B cell (primary cell): ENCODE measurements at regions not wholly inside any gene's neighbourhood (a gene's known extent, or its start where the extent isn't known, plus 50 kb on each side); places are given as distances from the start of the nearest gene placed in this dataset.

Source experiments
- ATAC-seq: fragments of 200-7000 bp; cut with Tn5 transposase; one replicate; pipeline ENCODE4 v1.10.0; 2021; ENCODE audit warnings: low read depth, mild to moderate bottlenecking, moderate number of reproducible peaks, moderate library complexity
- CTCF ChIA-PET: fragments of 350-600 bp; sonication (Branson Sonifier 250); formaldehyde crosslinking; loops from one replicate; lab custom pipeline; 2021; ENCODE audit warnings: antibody characterized with exemption, inconsistent platforms; lab: Charles Lee
- POLR2A ChIA-PET: fragments of 350-600 bp; sonication (Branson Sonifier 250); formaldehyde crosslinking; loops from one replicate; lab custom pipeline; 2021; ENCODE audit warnings: antibody characterized with exemption; lab: Charles Lee
- DNase-seq: peaks from one replicate; pipeline ENCODE4 v3.0.0; 2013
- H2AFZ ChIP-seq: 2 replicates; pipeline ENCODE4 v1.6.1; 2012; ENCODE audit warnings: mild to moderate bottlenecking, low read depth, low read length; ENCODE audit not compliant: insufficient read depth, poor library complexity, severe bottlenecking
- H3K27ac ChIP-seq, 2 donors: 1 replicate in 1 of 2; 2 replicates in 1 of 2; pipeline ENCODE4 v1.5.1; 2012 to 2013; ENCODE audit warnings: low read length in 2 of 2, mild to moderate bottlenecking in 2 of 2, moderate library complexity in 1 of 2
- H3K27me3 ChIP-seq, 4 experiments: fragments of 200-600 bp in 1 of 4; sonication (generic) in 1 of 4; replicated peaks in 1 of 4; 1 replicate in 2 of 4; 2 replicates in 2 of 4; pipeline versions ENCODE4 v1.6.1 to v1.7.0; 2013 to 2016; ENCODE audit warnings: low read length in 3 of 4, mild to moderate bottlenecking in 2 of 4, mixed read lengths in 1 of 4, moderate library complexity in 1 of 4; ENCODE audit not compliant: insufficient read depth in 4 of 4, control insufficient read depth in 3 of 4; ENCODE audit errors: control extremely low read depth in 1 of 4
- H3K36me3 ChIP-seq, 2 experiments: replicated peaks in 1 of 2; 1 replicate in 1 of 2; 2 replicates in 1 of 2; pipeline versions ENCODE4 v1.6.1 to v1.7.1; 2013; ENCODE audit warnings: low read length in 1 of 2; ENCODE audit not compliant: insufficient read depth in 2 of 2, control insufficient read depth in 1 of 2; ENCODE audit errors: control extremely low read depth in 1 of 2, extremely low read depth in 1 of 2
- H3K4me1 ChIP-seq, 2 donors: fragments of 200-600 bp in 1 of 2; sonication (generic) in 1 of 2; 1 replicate in 1 of 2; 2 replicates in 1 of 2; pipeline versions ENCODE4 v1.5.1 to v1.6.1; 2013 to 2017; ENCODE audit warnings: low read length in 2 of 2; ENCODE audit not compliant: control insufficient read depth in 2 of 2, insufficient read depth in 2 of 2
- H3K4me2 ChIP-seq: replicated peaks from 2 replicates; pipeline ENCODE3; 2012; ENCODE audit warnings: mild to moderate bottlenecking, low read depth, low read length; ENCODE audit not compliant: poor library complexity, severe bottlenecking
- H3K4me3 ChIP-seq, 5 experiments: fragments of 200-600 bp in 1 of 5; sonication (generic) in 1 of 5; 1 replicate in 3 of 5; 2 replicates in 2 of 5; pipeline versions ENCODE4 v1.5.1 to v1.7.0; 2011 to 2016; ENCODE audit warnings: low read length in 4 of 5, mild to moderate bottlenecking in 4 of 5, low read depth in 2 of 5, control low read depth in 1 of 5, moderate library complexity in 1 of 5; ENCODE audit not compliant: insufficient read depth in 1 of 5; ENCODE audit errors: control extremely low read depth in 1 of 5, extremely low read depth in 1 of 5
- H3K79me2 ChIP-seq: fragments of 200-600 bp; sonication (generic); one replicate; pipeline ENCODE4 v1.6.0; 2016; ENCODE audit warnings: low read length; ENCODE audit not compliant: control insufficient read depth, insufficient read depth
- H3K9ac ChIP-seq: fragments of 200-600 bp; sonication (generic); 2 replicates; pipeline ENCODE4 v1.6.1; 2017; ENCODE audit warnings: mild to moderate bottlenecking, low read length, moderate library complexity
- H3K9me3 ChIP-seq, 3 donors: one replicate each; pipeline versions ENCODE4 v1.6.1 to v1.7.1; 2013; ENCODE audit warnings: low read length in 2 of 3; ENCODE audit not compliant: control insufficient read depth in 2 of 3, insufficient read depth in 1 of 3; ENCODE audit errors: control extremely low read depth in 1 of 3
- H4K20me1 ChIP-seq: 2 replicates; pipeline ENCODE4 v1.6.0; 2012; ENCODE audit warnings: mild to moderate bottlenecking, low read length; ENCODE audit not compliant: insufficient read depth, control insufficient read depth, poor library complexity, severe bottlenecking
- H3K27ac Mint-ChIP-seq: one replicate; pipeline ENCODE4 v1.8.0; 2021; ENCODE audit warnings: mixed read lengths
- H3K27me3 Mint-ChIP-seq: one replicate; pipeline ENCODE4 v1.8.0; 2021; ENCODE audit warnings: mixed read lengths
- H3K4me1 Mint-ChIP-seq: one replicate; pipeline ENCODE4 v1.8.0; 2021; ENCODE audit warnings: mixed read lengths
- H3K4me3 Mint-ChIP-seq: one replicate; pipeline ENCODE4 v1.8.0; 2021; ENCODE audit warnings: mixed read lengths
- H3K9me3 Mint-ChIP-seq: one replicate; pipeline ENCODE4 v1.8.0; 2022; ENCODE audit warnings: mixed read lengths; ENCODE audit not compliant: insufficient read depth
- CTCF ChIP-seq: fragments of 200-600 bp; IDR thresholded peaks from one replicate; pipeline ENCODE4 v1.8.0; 2022; ENCODE audit warnings: antibody characterized with exemption, mild to moderate bottlenecking
- EZH2 ChIP-seq: IDR thresholded peaks from 2 replicates; pipeline ENCODE4 v1.6.1; 2012; ENCODE audit warnings: borderline replicate concordance, low read depth, mild to moderate bottlenecking, moderate library complexity, low read length; ENCODE audit not compliant: insufficient read depth, poor library complexity, severe bottlenecking
- WGBS: methylation state at CpG from one replicate; pipeline ENCODE4 v1.1.5; 2013; ENCODE audit warnings: missing lambda C conversion rate; ENCODE audit not compliant: insufficient coverage; 5-methylcytosine and 5-hydroxymethylcytosine counted together
- intact Hi-C: fragments of 100-400 bp; cut with micrococcal nuclease; formaldehyde crosslinking; loops from one replicate; pipeline ENCODE4 v1.10.0; 2022

- Histone ChIP-seq H2AFZ (no peak overlapping the region), H3K4me1 (no peaks in the 10 kb centered on the region), H3K79me2 (no peaks in the 10 kb centered on the region), H3K27ac (no peak overlapping the region), H3K9ac (no peak overlapping the region), H3K4me2 (no peak overlapping the region), H3K4me3 (no peak overlapping the region), H3K27me3 (peaks cover 0 to 10% (median 0%) of the 10 kb centered on the region in 4 experiments), H3K9me3 (peaks cover 0 to 2% (median 0%) of the 10 kb centered on the region in 3 donors), H4K20me1 (no peaks in the 10 kb centered on the region), H3K36me3 (no peaks in the 10 kb centered on the region)
- Mint-ChIP-seq H3K4me1 (no peaks in the 10 kb centered on the region), H3K4me3 (no peak overlapping the region), H3K27me3 (peaks cover 36% of the 10 kb centered on the region), H3K9me3 (no peaks in the 10 kb centered on the region), H3K27ac (no peak overlapping the region)
- ATAC-seq: no peak
- 83% methylated on average over 2 of the region's 4 CpGs for WGBS
- no peak for DNase-seq
- ChIA-PET POLR2A (no interaction called here), CTCF (no interaction called here)
- TF ChIP-seq CTCF (no peak), EZH2 (no peak)
- intact Hi-C loops: no loop called here
These were observed 289.1 kb downstream of the GRIN2B start for GRCh38 chr12:13692332-13692731.

- no peaks in the 10 kb centered on the region for H3K4me1 ChIP-seq
- H3K4me3 ChIP-seq: no peak overlapping the region
- peaks cover 0 to 2% (median 0%) of the 10 kb centered on the region in 3 donors for H3K9me3 ChIP-seq
- DNase-seq (no peak), ATAC-seq (no peak)
- H2AFZ ChIP-seq: no peak overlapping the region
- intact Hi-C loops: no loop called here
- Mint-ChIP-seq H3K9me3 (no peaks in the 10 kb centered on the region), H3K4me1 (no peaks in the 10 kb centered on the region), H3K27ac (no peak overlapping the region), H3K4me3 (no peak overlapping the region), H3K27me3 (peaks cover 36% of the 10 kb centered on the region)
- TF ChIP-seq CTCF: no peak
- no peak for TF ChIP-seq EZH2
- no peaks in the 10 kb centered on the region for H3K79me2 ChIP-seq
- ChIA-PET POLR2A (no interaction called here), CTCF (no interaction called here)
- no peak overlapping the region for H3K27ac ChIP-seq
- peaks cover 0 to 13% (median 1%) of the 10 kb centered on the region in 4 experiments for H3K27me3 ChIP-seq
- H3K9ac ChIP-seq: no peak overlapping the region
- H3K4me2 ChIP-seq: no peak overlapping the region
- H4K20me1 ChIP-seq: no peaks in the 10 kb centered on the region
- no peaks in the 10 kb centered on the region for H3K36me3 ChIP-seq
- no CpG with 5 or more reads among the region's 1 CpG for WGBS
These were observed 289.8 kb downstream of the GRIN2B start for GRCh38 chr12:13691598-13691997.
